ENCODE measurements at regions not wholly inside any gene's neighbourhood (a gene's known extent, or its start where the extent isn't known, plus 50 kb on each side); places are given as distances from the start of the nearest gene placed in this dataset.

DNA sequence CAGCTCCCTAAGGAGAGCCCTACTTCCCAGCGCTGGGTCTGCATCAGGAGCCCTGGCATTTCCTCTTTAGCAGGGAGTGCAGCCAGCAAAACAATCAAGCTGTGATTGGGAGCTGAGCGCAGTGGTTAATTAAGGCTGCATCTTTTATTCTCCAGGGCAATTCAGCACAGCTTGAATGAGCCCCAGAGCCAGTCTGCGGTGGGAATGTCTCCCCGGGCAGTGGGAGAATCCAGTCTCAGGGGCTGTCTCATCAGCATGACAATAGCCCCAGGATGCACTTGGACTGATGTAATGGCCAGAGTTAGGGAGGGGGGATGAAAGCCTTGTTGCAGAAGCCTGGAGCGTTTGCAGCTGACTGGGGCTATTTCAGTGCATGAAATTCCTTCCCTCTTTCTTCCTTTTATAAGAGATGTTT lies 292.6 kb upstream of the SOX9 start:
- Histone ChIP-seq H4K91ac (ENCODE audit: insufficient read depth, low read depth, low read length) (no peak overlapping the region), H3K4me1 (ENCODE audit: control insufficient read depth, insufficient read depth, low read length) (no peaks in the 10 kb centered on the region; the same call in 1 of the 2 replicates), H2AK5ac (ENCODE audit: low read depth, low read length) (no peak overlapping the region), H3K4me3 (ENCODE audit: insufficient read depth, low read depth, low read length) (no peak overlapping the region), H3K14ac (replicated peaks; ENCODE audit: low read depth, low read length) (no peak overlapping the region), H3K36me3 (ENCODE audit: control insufficient read depth, insufficient read depth, low read length) (no peaks in the 10 kb centered on the region), H3K9ac (ENCODE audit: low read depth, low read length) (no peak overlapping the region), H4K5ac (ENCODE audit: low read depth, low read length) (no peak overlapping the region), H3K23ac (ENCODE audit: low read depth, low read length) (no peak overlapping the region), H3K4me2 (ENCODE audit: low read depth, low read length) (no peak overlapping the region), H2AK9ac (replicated peaks; ENCODE audit: low read depth, low read length, poor library complexity) (no peak overlapping the region), H3K18ac (ENCODE audit: low read depth, low read length) (no peak overlapping the region), H4K20me1 (ENCODE audit: insufficient read depth, low read length) (no peaks in the 10 kb centered on the region), H2BK20ac (ENCODE audit: low read depth, low read length) (no peak overlapping the region), H3K9me3 (ENCODE audit: control insufficient read depth, insufficient read depth, low read length) (no peaks in the 10 kb centered on the region), H2BK15ac (ENCODE audit: low read depth, low read length) (no peak overlapping the region), H2BK120ac (ENCODE audit: low read depth, low read length) (no peak overlapping the region), H3K4ac (ENCODE audit: low read depth, low read length) (no peak overlapping the region), H3K79me1 (ENCODE audit: low read depth in 1 of 2, low read length in 2 of 2) (no peaks in the 10 kb centered on the region), H3K27ac (ENCODE audit: insufficient read depth, low read length) (no peak overlapping the region), H2AFZ (replicated peaks; ENCODE audit: low read length, poor library complexity) (no peak overlapping the region), H2BK5ac (ENCODE audit: low read depth, low read length, poor library complexity, severe bottlenecking) (no peak overlapping the region), H3K56ac (ENCODE audit: extremely low read depth, insufficient read depth, low read length) (no peak overlapping the region), H4K8ac (ENCODE audit: low read depth in 2 of 2, low read length in 2 of 2) (no peak overlapping the region), H3K27me3 (ENCODE audit: control insufficient read depth, insufficient read depth, low read length) (peaks cover 3% of the 10 kb centered on the region; the same call in 1 of the 2 replicates), H3K9me1 (ENCODE audit: insufficient read depth, low read length) (no peaks in the 10 kb centered on the region)
- BruUV-seq (replicated peaks) = no TSS peak
- intact Hi-C loops (cut with micrococcal nuclease) (no loop called here), dilution Hi-C loops (cut with HindIII; ENCODE audit: low sequenced_read_pairs, unreplicated experiment) (no loop called here), in situ Hi-C loops (cut with MboI; ENCODE audit: low sequenced_read_pairs) (no loop called here)
- ATAC-seq (ENCODE audit: low read depth) = no peak; the same call in 1 of the 2 replicates
- ChIA-PET CTCF (no interaction called here), POLR2A (ENCODE audit: unreplicated experiment) (interaction anchor here (0.7 kb wide), 1 partner anchor 199 kb away, joined by 3 read pairs; no protein-coding TSS in a partner anchor)
- no CpG with 5 or more reads among the region's 5 CpGs for WGBS, 2 experiments (ENCODE audit: extremely low coverage in 2 of 2, insufficient read length in 1 of 2)
- DNase-seq = peak; percentile 2
- TF ChIP-seq, protein P1, sequence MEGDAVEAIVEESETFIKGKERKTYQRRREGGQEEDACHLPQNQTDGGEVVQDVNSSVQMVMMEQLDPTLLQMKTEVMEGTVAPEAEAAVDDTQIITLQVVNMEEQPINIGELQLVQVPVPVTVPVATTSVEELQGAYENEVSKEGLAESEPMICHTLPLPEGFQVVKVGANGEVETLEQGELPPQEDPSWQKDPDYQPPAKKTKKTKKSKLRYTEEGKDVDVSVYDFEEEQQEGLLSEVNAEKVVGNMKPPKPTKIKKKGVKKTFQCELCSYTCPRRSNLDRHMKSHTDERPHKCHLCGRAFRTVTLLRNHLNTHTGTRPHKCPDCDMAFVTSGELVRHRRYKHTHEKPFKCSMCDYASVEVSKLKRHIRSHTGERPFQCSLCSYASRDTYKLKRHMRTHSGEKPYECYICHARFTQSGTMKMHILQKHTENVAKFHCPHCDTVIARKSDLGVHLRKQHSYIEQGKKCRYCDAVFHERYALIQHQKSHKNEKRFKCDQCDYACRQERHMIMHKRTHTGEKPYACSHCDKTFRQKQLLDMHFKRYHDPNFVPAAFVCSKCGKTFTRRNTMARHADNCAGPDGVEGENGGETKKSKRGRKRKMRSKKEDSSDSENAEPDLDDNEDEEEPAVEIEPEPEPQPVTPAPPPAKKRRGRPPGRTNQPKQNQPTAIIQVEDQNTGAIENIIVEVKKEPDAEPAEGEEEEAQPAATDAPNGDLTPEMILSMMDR (conservative IDR thresholded peaks at IDR 0.05; ENCODE audit: low read depth, low read length) = no peak
- TF ChIP-seq MAFK (IDR thresholded peaks at IDR 0.05; ENCODE audit: low read depth, low read length) = no peak
- TF ChIP-seq MXI1 (IDR thresholded peaks at IDR 0.05; ENCODE audit: borderline replicate concordance, low read depth, low read length) = no peak
- TF ChIP-seq BHLHE40 (IDR thresholded peaks at IDR 0.05; ENCODE audit: low read depth, low read length) = no peak
- TF ChIP-seq, protein P2, sequence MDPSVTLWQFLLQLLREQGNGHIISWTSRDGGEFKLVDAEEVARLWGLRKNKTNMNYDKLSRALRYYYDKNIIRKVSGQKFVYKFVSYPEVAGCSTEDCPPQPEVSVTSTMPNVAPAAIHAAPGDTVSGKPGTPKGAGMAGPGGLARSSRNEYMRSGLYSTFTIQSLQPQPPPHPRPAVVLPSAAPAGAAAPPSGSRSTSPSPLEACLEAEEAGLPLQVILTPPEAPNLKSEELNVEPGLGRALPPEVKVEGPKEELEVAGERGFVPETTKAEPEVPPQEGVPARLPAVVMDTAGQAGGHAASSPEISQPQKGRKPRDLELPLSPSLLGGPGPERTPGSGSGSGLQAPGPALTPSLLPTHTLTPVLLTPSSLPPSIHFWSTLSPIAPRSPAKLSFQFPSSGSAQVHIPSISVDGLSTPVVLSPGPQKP (IDR thresholded peaks at IDR 0.05; ENCODE audit: borderline replicate concordance, low read depth, low read length) = no peak

All from IMR-90 (cell line).